ENCODE measurements at regions not wholly inside any gene's neighbourhood (a gene's known extent, or its start where the extent isn't known, plus 50 kb on each side); places are given as distances from the start of the nearest gene placed in this dataset.
A peak's percentile ranks its signal among the peaks of the same experiment; 100 is the strongest.

DNA sequence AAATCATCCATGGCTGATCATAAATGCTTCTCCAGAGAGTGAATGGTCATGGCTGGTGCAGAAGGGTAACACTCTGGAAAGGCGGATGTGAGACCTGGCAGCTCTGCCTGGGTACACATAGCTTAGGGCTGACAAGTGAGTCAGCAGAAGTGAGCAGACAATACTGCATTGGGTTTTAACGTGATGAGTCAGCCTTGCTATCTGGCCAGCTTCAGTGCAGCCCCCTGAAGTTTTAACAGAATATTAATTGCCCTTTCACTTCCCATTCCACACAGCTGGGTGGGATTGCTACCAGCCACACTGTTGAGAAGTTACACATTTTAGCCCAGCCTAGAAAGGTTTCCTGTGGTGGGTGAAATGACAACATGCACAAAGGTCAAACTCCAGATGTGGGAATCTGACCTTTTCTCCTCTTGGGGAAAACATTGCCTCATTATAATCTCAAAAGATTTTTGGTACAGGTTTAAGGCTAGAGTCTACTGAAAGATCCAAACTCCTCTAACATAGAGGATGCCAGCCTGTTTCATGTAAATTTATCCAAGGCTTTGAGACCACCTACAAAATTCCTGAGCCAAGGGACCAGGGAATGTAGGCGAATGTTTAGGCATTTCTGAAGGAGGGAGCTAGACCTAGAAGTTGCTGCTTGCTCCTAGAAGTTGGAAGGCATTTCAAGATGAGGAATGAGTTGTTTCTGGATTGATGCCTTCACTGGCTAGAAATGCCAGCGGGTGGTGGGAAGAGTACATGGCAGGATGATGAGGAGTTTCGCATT is 230.3 kb upstream of the PGRMC2 start:
- peak; percentile 96 for DNase-seq (ENCODE audit: extremely low read depth, low read depth)

DNA sequence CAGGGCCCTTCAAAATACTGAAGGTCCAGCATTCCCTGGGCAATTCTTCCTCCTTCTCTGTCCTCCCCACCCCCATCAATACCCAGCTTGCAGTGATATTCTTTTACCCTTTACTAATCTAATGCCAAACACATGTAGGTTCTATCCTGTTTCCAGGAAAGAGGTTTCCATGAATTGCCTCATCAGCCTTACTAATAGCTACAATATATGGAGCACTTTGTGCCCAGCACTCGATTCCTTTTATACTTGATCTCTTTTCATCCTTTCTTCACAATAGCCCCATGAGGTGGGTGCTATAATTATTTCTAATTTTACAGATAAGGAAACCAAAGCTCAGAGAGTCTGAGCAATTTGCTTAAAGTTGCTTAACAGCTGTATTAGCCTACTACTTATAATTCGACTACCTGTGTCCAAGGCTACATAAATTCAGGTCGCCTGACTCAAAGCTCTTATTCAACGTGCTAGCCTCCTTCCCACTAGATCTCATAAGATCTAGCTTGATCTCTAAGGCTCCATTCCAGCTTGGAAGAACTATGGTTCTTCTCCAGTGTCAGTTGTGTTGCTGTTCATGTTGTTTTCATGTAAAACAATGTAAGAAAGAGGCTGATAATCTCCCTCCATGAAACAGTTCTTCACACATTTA is 229.6 kb upstream of the PGRMC2 start:
- DNase-seq (ENCODE audit: extremely low read depth, low read depth): peak; percentile 66
- TF ChIP-seq, protein P1, sequence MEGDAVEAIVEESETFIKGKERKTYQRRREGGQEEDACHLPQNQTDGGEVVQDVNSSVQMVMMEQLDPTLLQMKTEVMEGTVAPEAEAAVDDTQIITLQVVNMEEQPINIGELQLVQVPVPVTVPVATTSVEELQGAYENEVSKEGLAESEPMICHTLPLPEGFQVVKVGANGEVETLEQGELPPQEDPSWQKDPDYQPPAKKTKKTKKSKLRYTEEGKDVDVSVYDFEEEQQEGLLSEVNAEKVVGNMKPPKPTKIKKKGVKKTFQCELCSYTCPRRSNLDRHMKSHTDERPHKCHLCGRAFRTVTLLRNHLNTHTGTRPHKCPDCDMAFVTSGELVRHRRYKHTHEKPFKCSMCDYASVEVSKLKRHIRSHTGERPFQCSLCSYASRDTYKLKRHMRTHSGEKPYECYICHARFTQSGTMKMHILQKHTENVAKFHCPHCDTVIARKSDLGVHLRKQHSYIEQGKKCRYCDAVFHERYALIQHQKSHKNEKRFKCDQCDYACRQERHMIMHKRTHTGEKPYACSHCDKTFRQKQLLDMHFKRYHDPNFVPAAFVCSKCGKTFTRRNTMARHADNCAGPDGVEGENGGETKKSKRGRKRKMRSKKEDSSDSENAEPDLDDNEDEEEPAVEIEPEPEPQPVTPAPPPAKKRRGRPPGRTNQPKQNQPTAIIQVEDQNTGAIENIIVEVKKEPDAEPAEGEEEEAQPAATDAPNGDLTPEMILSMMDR (IDR thresholded peaks at IDR 0.05; ENCODE audit: low read depth, low read length, missing control alignments): no peak
- no peak overlapping the region for H3K4me3 ChIP-seq (replicated peaks; ENCODE audit: low read depth, low read length)

More for the DNA sequence above, 230.3 kb upstream of the PGRMC2 start:
- H3K4me3 ChIP-seq (replicated peaks; ENCODE audit: low read depth, low read length): no peak overlapping the region
- TF ChIP-seq, protein P1 (IDR thresholded peaks at IDR 0.05; ENCODE audit: low read depth, low read length, missing control alignments): no peak

DNA sequence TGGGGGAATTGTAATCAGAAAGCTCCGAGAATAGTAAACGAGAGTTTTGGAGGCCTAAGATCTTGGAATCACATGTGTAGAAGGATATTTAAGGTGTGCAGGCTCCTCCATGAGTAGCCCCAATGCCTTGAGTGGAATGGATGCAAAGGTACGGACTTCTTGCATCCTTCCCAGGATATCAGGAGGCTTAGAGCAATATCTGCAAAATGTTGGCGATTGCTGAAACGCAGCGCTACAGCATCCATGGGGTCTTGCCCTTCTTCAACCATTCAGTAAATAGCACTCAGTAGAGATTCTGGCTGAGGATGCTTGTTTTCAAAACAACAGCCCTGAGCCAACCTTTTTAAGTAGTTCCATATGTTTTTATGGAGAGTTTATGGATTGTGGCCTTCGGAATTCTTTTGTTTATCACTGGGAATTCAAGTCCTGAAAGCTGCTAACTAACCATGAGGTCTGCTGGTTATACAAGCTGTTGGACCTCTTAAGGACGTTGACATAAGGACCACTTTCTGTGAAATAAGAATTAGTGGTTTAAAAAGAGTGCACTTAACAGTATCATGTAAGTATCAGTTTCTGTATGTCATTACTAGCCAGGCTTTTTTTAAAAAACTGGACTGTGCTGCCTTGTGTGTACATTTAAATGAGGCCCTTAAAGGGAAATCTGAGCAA is 228.8 kb upstream of the PGRMC2 start:
- TF ChIP-seq, protein P1 (IDR thresholded peaks at IDR 0.05; ENCODE audit: low read depth, low read length, missing control alignments): no peak
- peak; percentile 90 for DNase-seq (ENCODE audit: extremely low read depth, low read depth)
- H3K4me3 ChIP-seq (replicated peaks; ENCODE audit: low read depth, low read length): no peak overlapping the region

DNA sequence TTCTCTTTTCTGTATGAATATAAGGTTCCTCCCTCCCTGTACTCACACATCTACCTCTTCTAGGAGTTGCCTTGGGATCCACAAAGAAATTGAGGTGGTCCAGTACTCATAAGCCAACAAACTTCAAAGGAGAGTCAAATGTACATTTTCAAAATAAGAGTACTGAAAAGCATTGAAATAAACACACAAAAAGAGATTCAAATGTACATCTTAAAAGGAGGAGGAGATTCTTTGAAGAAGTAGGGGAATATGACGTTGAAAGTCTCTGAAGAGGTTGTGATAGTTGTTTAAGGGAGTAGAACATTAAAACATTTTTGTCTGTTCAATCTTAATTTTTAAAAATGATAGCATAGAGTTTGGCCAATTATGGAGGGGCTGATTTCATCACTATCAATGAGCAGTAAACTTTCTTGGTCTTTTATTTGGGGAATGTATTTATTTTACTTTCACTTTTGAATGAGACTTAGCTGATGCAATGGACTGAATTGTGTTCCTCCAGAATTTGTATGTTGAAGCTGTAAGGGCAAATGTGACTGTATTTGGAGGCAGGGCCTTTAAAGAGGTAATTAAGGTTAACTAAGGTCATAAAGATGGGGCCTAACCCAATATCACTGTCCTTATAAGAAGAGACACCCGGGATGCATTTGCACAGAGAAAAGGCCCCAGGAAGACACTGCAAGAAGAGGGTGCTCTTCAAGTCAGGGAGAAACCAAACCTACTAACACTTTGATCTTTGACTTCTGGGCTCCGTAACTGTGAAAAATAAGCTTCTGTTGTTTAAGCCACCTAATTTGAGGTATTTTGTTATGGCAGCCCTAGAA is 226.3 kb upstream of the PGRMC2 start:
- no peak overlapping the region for H3K4me3 ChIP-seq (replicated peaks; ENCODE audit: low read depth, low read length)
- TF ChIP-seq, protein P1 (IDR thresholded peaks at IDR 0.05; ENCODE audit: low read depth, low read length, missing control alignments): no peak
- no peak for DNase-seq (ENCODE audit: extremely low read depth, low read depth)

DNA sequence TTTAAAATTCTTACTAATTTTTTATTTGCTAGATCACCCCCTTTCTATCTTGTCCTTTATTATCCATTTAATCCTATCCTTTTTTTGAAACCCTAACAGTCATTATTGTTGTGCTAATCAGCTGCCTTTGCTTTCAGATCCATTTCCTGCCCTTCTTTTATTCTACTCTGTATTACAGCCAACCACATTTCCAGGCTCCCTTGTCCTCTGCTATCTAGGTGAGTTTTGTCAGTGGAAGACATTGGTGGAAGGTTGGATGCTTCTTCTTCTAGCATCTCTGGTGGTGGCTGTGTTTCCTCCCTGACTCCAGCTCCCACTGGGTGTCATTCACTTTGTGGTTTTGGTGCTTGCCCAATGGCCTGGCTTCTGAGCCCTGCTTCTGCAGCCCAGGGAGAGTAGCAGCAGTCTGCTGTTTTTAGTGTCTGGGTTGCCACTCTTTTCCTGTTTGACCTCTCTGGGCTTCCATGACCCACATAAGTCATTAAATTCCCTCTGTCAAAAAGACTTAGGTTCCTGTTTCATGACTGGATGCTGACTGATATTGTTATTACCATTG is 225.2 kb upstream of the PGRMC2 start:
- no peak for DNase-seq (ENCODE audit: extremely low read depth, low read depth)
- no peak overlapping the region for H3K4me3 ChIP-seq (replicated peaks; ENCODE audit: low read depth, low read length)
- TF ChIP-seq, protein P1 (IDR thresholded peaks at IDR 0.05; ENCODE audit: low read depth, low read length, missing control alignments): no peak

DNA sequence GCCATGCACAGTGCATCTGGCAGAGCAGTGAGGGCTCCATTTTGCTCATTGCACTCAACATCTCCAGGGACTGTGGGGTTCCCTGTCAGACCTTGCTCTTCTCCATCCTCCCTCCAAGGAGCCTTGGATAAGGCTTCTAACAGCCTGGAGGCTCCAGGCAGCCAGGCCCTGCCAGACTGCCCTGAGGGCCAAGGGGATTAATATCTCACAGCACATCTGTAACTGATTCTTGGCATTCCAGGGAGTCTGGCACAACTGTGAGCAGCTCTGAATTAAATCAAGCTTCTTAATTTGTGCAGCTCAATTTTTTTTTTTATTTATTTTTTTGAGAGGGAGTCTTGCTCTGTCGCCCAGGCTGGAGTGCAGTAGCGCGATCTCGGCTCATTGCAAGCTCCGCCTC is 224.5 kb upstream of the PGRMC2 start:
- TF ChIP-seq, protein P1 (IDR thresholded peaks at IDR 0.05; ENCODE audit: low read depth, low read length, missing control alignments): no peak
- H3K4me3 ChIP-seq (replicated peaks; ENCODE audit: low read depth, low read length): no peak overlapping the region
- DNase-seq (ENCODE audit: extremely low read depth, low read depth): no peak

All from HFF-Myc (cell line).